ENCODE measurements at regions not wholly inside any gene's neighbourhood (a gene's known extent, or its start where the extent isn't known, plus 50 kb on each side); places are given as distances from the start of the nearest gene placed in this dataset.

GRCh38 chr11:23723861-23724260, 773.0 kb upstream of the LUZP2 start:
- Mint-ChIP-seq H3K9me3 (peaks cover 9% of the 10 kb centered on the region), H3K4me3 (no peak overlapping the region), H3K27ac (no peak overlapping the region), H3K36me3 (no peaks in the 10 kb centered on the region), H3K27me3 (no peaks in the 10 kb centered on the region), H3K4me1 (ENCODE audit: low read depth in 2 of 2) (peaks cover 7% of the 10 kb centered on the region in 2 donors)
- ATAC-seq (no peak), DNase-seq (ENCODE audit: low spot score) (no peak)

- H3K4me1 Mint-ChIP-seq (ENCODE audit: low read depth in 2 of 2) = peaks cover 4 to 7% of the 10 kb centered on the region in 2 donors
- no peaks in the 10 kb centered on the region for H3K9me3 Mint-ChIP-seq
- no peaks in the 10 kb centered on the region for H3K36me3 Mint-ChIP-seq
- H3K4me3 Mint-ChIP-seq = no peak overlapping the region
- H3K27ac Mint-ChIP-seq = no peak overlapping the region
- ATAC-seq (no peak), DNase-seq (ENCODE audit: low spot score) (no peak)
- H3K27me3 Mint-ChIP-seq = no peaks in the 10 kb centered on the region
Observed at GRCh38 chr11:23725752-23726151, 771.1 kb upstream of the LUZP2 start.

GRCh38 chr11:23727387-23727786, 769.5 kb upstream of the LUZP2 start:
- Mint-ChIP-seq H3K36me3 (peaks cover under 1% of the 10 kb centered on the region), H3K27me3 (no peaks in the 10 kb centered on the region), H3K4me1 (ENCODE audit: low read depth in 2 of 2) (peaks cover 4 to 7% of the 10 kb centered on the region in 2 donors), H3K27ac (peak overlapping the region in 1 of 2 donors; percentile 36), H3K4me3 (no peak overlapping the region), H3K9me3 (no peaks in the 10 kb centered on the region)
- DNase-seq (ENCODE audit: low spot score) (no peak), ATAC-seq (no peak)

GRCh38 chr11:23727794-23728193, 769.1 kb upstream of the LUZP2 start:
- H3K27me3 Mint-ChIP-seq = no peaks in the 10 kb centered on the region
- H3K9me3 Mint-ChIP-seq = peaks cover 3% of the 10 kb centered on the region
- no peak overlapping the region for H3K4me3 Mint-ChIP-seq
- no peak overlapping the region for H3K27ac Mint-ChIP-seq
- H3K36me3 Mint-ChIP-seq = peaks cover 4% of the 10 kb centered on the region
- no peak for DNase-seq (ENCODE audit: low spot score)
- no peak for ATAC-seq
- H3K4me1 Mint-ChIP-seq (ENCODE audit: low read depth in 2 of 2) = peaks cover 4 to 7% of the 10 kb centered on the region in 2 donors

DNA sequence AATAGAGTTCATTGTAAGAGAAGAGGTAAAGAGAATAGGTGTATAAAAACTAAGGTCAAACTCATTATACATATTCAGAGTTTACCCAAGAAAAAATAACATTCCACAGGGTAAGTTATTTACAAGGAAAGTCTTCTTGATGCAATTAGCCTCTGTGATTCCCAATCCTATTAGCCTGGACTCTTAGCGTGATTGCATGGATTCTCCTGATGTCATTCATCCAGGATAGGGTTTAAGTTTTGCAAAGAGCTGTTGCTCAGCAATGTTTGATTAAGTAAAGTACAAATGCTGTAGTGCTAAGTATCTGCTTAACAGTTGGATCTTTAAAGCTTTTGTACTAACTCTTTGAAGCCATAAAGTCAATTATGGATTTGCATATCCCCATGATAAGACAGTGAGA, 767.8 kb upstream of the LUZP2 start:
- no peak for ATAC-seq
- H3K27me3 Mint-ChIP-seq = no peaks in the 10 kb centered on the region

DNA sequence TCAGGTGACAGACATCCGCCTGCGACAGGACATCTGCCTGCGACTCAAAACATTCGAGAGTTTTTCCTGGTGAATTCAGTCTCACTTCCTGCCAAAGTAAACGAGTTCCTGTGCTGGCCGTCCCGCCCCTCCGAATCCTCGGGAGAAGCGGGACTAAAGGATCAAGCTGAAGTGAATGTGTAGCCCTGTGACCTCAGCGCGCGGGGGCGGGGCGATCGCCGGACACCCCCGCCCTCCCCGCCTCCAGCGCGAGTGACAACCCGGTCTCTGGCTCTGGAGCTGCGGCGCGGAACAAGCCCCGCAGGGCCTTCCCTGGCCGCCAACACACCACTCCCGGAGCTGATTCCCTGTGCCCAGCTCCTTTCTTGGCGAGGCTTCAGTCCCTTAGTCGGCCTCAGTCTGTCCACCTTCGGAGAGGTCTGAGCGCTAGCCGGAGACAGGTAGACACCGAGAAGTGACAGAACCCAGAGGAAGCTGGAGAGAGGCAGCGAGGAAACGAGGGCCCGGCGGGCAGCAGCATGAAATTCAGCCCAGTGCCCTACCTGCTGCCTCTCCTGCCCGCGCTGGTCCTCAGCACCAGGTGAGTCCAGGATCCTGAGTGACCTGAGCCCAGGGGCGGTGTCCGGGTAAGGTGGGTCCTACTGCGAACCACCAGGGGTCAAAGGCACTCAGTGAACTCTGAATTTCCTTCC, 766.4 kb upstream of the LUZP2 start:
- Mint-ChIP-seq H3K27me3 (no peaks in the 10 kb centered on the region), H3K4me1 (ENCODE audit: low read depth in 2 of 2) (peaks cover 0 to 4% of the 10 kb centered on the region in 2 donors), H3K4me3 (no peak overlapping the region), H3K36me3 (peaks cover 16% of the 10 kb centered on the region), H3K9me3 (peaks cover 10% of the 10 kb centered on the region), H3K27ac (no peak overlapping the region)
- DNase-seq (ENCODE audit: low spot score) (no peak), ATAC-seq (no peak)

More for the DNA sequence above, 767.8 kb upstream of the LUZP2 start:
- DNase-seq (ENCODE audit: low spot score) = no peak
- peaks cover 3% of the 10 kb centered on the region for H3K9me3 Mint-ChIP-seq
- peaks cover 0 to 4% of the 10 kb centered on the region in 2 donors for H3K4me1 Mint-ChIP-seq (ENCODE audit: low read depth in 2 of 2)
- H3K4me3 Mint-ChIP-seq = no peak overlapping the region
- H3K27ac Mint-ChIP-seq = no peak overlapping the region
- H3K36me3 Mint-ChIP-seq = peaks cover 9% of the 10 kb centered on the region

DNA sequence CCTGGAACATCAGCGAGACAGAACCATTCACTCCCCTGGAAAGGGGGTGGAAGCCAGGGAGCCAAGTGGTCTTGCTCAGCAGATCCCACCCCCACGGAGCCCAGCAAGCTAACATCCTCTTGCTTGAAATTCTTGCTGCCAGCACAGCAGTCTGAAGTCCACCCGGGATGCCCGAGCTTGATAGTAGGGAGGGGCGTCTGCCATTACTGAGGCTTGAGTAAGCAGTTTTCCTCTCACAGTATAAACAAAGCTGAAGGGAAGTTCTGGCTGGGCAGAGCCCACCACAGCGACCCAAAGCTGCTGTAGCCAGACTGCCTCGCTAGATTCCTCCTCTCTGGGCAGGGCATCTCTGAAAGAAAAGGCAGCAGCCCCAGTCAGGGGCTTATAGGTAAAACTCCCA, 764.8 kb upstream of the LUZP2 start:
- Mint-ChIP-seq H3K27me3 (no peaks in the 10 kb centered on the region), H3K4me1 (ENCODE audit: low read depth in 2 of 2) (peaks cover 0 to 3% of the 10 kb centered on the region in 2 donors), H3K4me3 (no peak overlapping the region), H3K36me3 (peaks cover 16% of the 10 kb centered on the region), H3K27ac (no peak overlapping the region), H3K9me3 (peaks cover 10% of the 10 kb centered on the region)
- DNase-seq (ENCODE audit: low spot score) = no peak
- ATAC-seq = no peak

- H3K36me3 Mint-ChIP-seq = no peaks in the 10 kb centered on the region
- no peak for ATAC-seq
- no peaks in the 10 kb centered on the region for H3K9me3 Mint-ChIP-seq
- no peak for DNase-seq (ENCODE audit: low spot score)
- H3K27ac Mint-ChIP-seq = no peak overlapping the region
- no peak overlapping the region for H3K4me3 Mint-ChIP-seq
- no peaks in the 10 kb centered on the region for H3K4me1 Mint-ChIP-seq (ENCODE audit: low read depth in 2 of 2)
- H3K27me3 Mint-ChIP-seq = peaks cover 0 to 3% of the 10 kb centered on the region in 2 donors
Observed at GRCh38 chr11:23746896-23747295, 750.0 kb upstream of the LUZP2 start.

DNA sequence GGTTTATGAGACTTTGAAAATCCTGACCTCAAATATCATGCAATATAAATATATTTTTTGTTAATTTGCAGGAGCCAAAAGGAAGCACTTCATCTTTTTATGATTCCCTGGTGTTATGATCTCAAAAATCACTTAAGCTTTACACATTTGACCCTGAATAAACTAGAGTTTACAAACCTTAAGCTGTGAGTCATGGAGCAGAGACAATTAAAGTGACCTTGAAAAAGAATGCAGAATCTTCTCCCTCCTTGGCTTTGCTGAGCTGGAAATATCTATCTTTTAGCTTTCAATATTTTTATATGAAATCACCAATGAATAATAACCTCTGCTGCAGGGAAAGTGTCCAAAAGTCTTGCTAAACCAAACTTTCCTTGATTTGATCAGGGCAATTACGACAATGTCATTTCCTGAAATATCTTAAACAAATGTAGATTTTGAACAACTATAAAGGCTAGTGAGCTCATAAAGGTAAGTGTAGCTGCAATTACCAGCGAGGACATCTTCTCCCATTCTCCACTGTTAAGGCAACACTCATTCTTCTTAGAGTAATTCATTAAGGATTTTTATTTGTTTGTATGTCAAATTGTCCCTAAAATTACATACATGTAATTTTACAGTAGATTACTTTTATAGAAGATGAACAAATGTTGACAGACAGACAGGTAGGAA, 747.0 kb upstream of the LUZP2 start:
- Mint-ChIP-seq H3K27me3 (peaks cover 0 to 3% of the 10 kb centered on the region in 2 donors), H3K4me1 (ENCODE audit: low read depth in 2 of 2) (no peaks in the 10 kb centered on the region), H3K36me3 (no peaks in the 10 kb centered on the region), H3K4me3 (no peak overlapping the region), H3K27ac (no peak overlapping the region), H3K9me3 (no peaks in the 10 kb centered on the region)
- DNase-seq (ENCODE audit: low spot score) (no peak), ATAC-seq (no peak)

- Mint-ChIP-seq H3K27ac (no peak overlapping the region), H3K4me3 (no peak overlapping the region), H3K4me1 (ENCODE audit: low read depth in 2 of 2) (no peaks in the 10 kb centered on the region), H3K9me3 (peaks cover 6% of the 10 kb centered on the region), H3K36me3 (peaks cover 12% of the 10 kb centered on the region), H3K27me3 (peaks cover 0 to 3% of the 10 kb centered on the region in 2 donors)
- DNase-seq (ENCODE audit: low spot score) (no peak), ATAC-seq (no peak)
Observed at GRCh38 chr11:23751280-23751679, 745.6 kb upstream of the LUZP2 start.

GRCh38 chr11:23755076-23755475, 741.8 kb upstream of the LUZP2 start:
- Mint-ChIP-seq H3K27me3 (peaks cover 0 to 3% of the 10 kb centered on the region in 2 donors), H3K4me3 (no peak overlapping the region), H3K27ac (no peak overlapping the region), H3K9me3 (peaks cover 6% of the 10 kb centered on the region), H3K36me3 (peaks cover 12% of the 10 kb centered on the region), H3K4me1 (ENCODE audit: low read depth in 2 of 2) (no peaks in the 10 kb centered on the region)
- DNase-seq (ENCODE audit: low spot score) = no peak
- ATAC-seq = no peak

DNA sequence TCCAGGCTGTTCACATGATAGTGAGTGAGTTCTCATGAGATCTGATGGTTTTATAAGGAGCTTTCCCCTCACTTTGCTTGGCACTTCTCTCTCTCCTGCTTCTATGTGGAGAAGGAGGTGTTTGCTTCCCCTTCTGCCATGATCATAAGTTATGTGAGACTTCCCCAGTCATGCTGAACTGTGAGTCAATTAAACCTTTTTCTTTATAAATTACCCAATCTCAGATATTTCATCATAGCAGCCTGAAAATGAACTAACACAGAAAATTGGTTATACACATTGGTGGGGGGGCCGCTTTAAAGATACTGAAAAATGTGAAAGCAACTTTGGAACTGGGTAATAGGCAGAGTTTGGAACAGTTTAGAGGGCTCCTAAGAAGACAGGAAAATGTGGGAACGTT, 741.1 kb upstream of the LUZP2 start:
- no peak for ATAC-seq
- Mint-ChIP-seq H3K4me3 (no peak overlapping the region), H3K27ac (no peak overlapping the region), H3K36me3 (peaks cover 12% of the 10 kb centered on the region), H3K9me3 (peaks cover 6% of the 10 kb centered on the region), H3K27me3 (no peaks in the 10 kb centered on the region), H3K4me1 (ENCODE audit: low read depth in 2 of 2) (no peaks in the 10 kb centered on the region)
- no peak for DNase-seq (ENCODE audit: low spot score)

DNA sequence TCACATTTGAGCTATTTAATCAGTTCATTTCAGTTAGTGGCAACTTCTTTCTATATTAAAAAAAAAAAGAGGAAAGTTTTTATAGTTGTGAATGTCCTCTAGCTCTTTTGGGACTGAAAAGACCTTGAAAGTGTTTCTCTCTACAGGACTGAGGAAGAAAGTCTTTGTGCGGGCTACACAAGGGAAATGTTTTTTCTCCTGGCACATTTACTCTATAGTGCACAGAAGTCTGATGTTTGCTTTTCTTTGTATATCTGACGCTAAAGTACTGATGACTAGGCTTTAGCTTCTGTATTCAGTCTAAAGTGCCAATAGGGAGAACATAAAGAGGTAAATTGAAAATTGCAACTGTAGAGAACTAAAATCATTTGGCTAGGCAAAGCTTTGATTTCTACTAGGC, 737.4 kb upstream of the LUZP2 start:
- DNase-seq (ENCODE audit: low spot score) = no peak
- H3K27ac Mint-ChIP-seq = no peak overlapping the region
- no peaks in the 10 kb centered on the region for H3K27me3 Mint-ChIP-seq
- H3K4me3 Mint-ChIP-seq = no peak overlapping the region
- peaks cover 6% of the 10 kb centered on the region for H3K9me3 Mint-ChIP-seq
- peaks cover 17% of the 10 kb centered on the region for H3K36me3 Mint-ChIP-seq
- H3K4me1 Mint-ChIP-seq (ENCODE audit: low read depth in 2 of 2) = no peaks in the 10 kb centered on the region
- no peak for ATAC-seq

DNA sequence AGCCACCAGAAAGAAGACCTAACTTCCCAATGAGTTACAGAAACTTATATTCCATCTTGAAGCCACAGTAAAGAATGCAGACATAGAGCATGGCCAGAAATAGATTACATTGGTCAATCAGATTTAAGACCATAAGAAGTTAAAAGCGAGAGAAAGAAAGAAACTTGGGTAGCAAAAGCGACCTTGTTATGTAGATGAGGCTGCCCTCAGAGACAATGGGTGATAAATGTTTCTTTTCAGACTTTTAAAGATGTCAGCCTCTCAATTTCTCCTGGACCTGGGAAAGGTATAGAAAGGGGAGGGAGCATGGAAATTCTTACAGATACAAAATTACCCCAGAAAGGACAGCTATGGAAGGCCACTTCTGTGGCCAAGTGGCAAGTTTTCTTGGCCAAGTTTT, 732.6 kb upstream of the LUZP2 start:
- peaks cover 4% of the 10 kb centered on the region for H3K36me3 Mint-ChIP-seq
- no peaks in the 10 kb centered on the region for H3K4me1 Mint-ChIP-seq (ENCODE audit: low read depth in 2 of 2)
- no peaks in the 10 kb centered on the region for H3K9me3 Mint-ChIP-seq
- H3K27ac Mint-ChIP-seq = no peak overlapping the region
- DNase-seq (ENCODE audit: low spot score) (no peak), ATAC-seq (no peak)
- no peaks in the 10 kb centered on the region for H3K27me3 Mint-ChIP-seq
- no peak overlapping the region for H3K4me3 Mint-ChIP-seq
